Frontal cortex (tissue), 3 donors: ENCODE measurements at regions not wholly inside any gene's neighbourhood (a gene's known extent, or its start where the extent isn't known, plus 50 kb on each side); places are given as distances from the start of the nearest gene placed in this dataset.
"Not testable (repeated sequence)": the region's sequence is repeated elsewhere in the genome, so short reads cannot be mapped to it uniquely, and the experiment has no call there.

Source experiments
- DNase-seq, 2 donors: peaks; one replicate each; pipeline ENCODE4 v3.0.0; 2012; ENCODE audit warnings: low spot score in 2 of 2
- FAIRE-seq: peaks from 2 replicates; lab custom pipeline; 2012; peaks lifted over from hg19 to GRCh38; lab: Jason Lieb, UNC
- donor health status: control.
- donor health status: control.
- donor health status: control.

GRCh38 chr16:60357876-60358522 lies 1623.9 kb upstream of the GOT2 start:
- FAIRE-seq, DNase-seq: not testable (repeated sequence)

- no peak for FAIRE-seq
Measured at GRCh38 chr16:60346256-60346655, 1612.1 kb upstream of the GOT2 start.

GRCh38 chr16:60337671-60338070 lies 1603.6 kb upstream of the GOT2 start:
- no peak for DNase-seq
- no peak for FAIRE-seq

More at GRCh38 chr16:60346256-60346655, 1612.1 kb upstream of the GOT2 start:
- no peak for DNase-seq

GRCh38 chr16:60331168-60331567 lies 1597.1 kb upstream of the GOT2 start:
- FAIRE-seq: no peak
- no peak for DNase-seq

- FAIRE-seq: no peak
- DNase-seq: no peak
Measured at GRCh38 chr16:60329108-60329507, 1595.0 kb upstream of the GOT2 start.

- no peak for DNase-seq
- FAIRE-seq: no peak
Measured at GRCh38 chr16:60328152-60328551, 1594.0 kb upstream of the GOT2 start.

- FAIRE-seq (no peak), DNase-seq (no peak)
Measured at GRCh38 chr16:60318486-60318885, 1584.4 kb upstream of the GOT2 start.

- FAIRE-seq (no peak), DNase-seq (no peak)
Measured at GRCh38 chr16:60310846-60311445, 1576.8 kb upstream of the GOT2 start.

GRCh38 chr16:60304720-60305119 lies 1570.6 kb upstream of the GOT2 start:
- DNase-seq: no peak
- FAIRE-seq: no peak

GRCh38 chr16:60304066-60304465 lies 1570.0 kb upstream of the GOT2 start:
- no peak for DNase-seq
- no peak for FAIRE-seq

GRCh38 chr16:60302676-60303075 lies 1568.6 kb upstream of the GOT2 start:
- no peak for DNase-seq
- no peak for FAIRE-seq

GRCh38 chr16:60302261-60302660 lies 1568.1 kb upstream of the GOT2 start:
- DNase-seq: no peak

GRCh38 chr16:60299241-60299776 lies 1565.2 kb upstream of the GOT2 start:
- DNase-seq (no peak), FAIRE-seq (no peak)

More at GRCh38 chr16:60302261-60302660, 1568.1 kb upstream of the GOT2 start:
- no peak for FAIRE-seq

GRCh38 chr16:60295451-60295850 lies 1561.3 kb upstream of the GOT2 start:
- DNase-seq: no peak
- no peak for FAIRE-seq

- DNase-seq: no peak
- FAIRE-seq: no peak
Measured at GRCh38 chr16:60285794-60286193, 1551.7 kb upstream of the GOT2 start.

GRCh38 chr16:60279061-60279665 lies 1545.0 kb upstream of the GOT2 start:
- no peak for DNase-seq
- no peak for FAIRE-seq

GRCh38 chr16:60274431-60275019 lies 1540.4 kb upstream of the GOT2 start:
- no peak for DNase-seq
- FAIRE-seq: no peak

- FAIRE-seq: no peak
- DNase-seq: no peak
Measured at GRCh38 chr16:60271781-60272180, 1537.7 kb upstream of the GOT2 start.

- DNase-seq (no peak), FAIRE-seq (no peak)
Measured at GRCh38 chr16:60271025-60271771, 1537.1 kb upstream of the GOT2 start.

GRCh38 chr16:60261425-60261824 lies 1527.3 kb upstream of the GOT2 start:
- no peak for FAIRE-seq

More at GRCh38 chr16:60261425-60261824, 1527.3 kb upstream of the GOT2 start:
- DNase-seq: no peak
